Activated B cell treated with CpG ODN at 0.5 μM for 24 hours (primary cell): ENCODE measurements at regions not wholly inside any gene's neighbourhood (a gene's known extent, or its start where the extent isn't known, plus 50 kb on each side); places are given as distances from the start of the nearest gene placed in this dataset.

ENCODE experiments used
- ATAC-seq: fragments of 200-7000 bp; cut with Tn5 transposase; one replicate; pipeline ENCODE4 v1.10.0; 2021; ENCODE audit warnings: low read depth, mild to moderate bottlenecking, moderate library complexity
- CTCF ChIA-PET: fragments of 350-600 bp; sonication (Branson Sonifier 250); formaldehyde crosslinking; loops from one replicate; lab custom pipeline; 2021; ENCODE audit warnings: antibody characterized with exemption; lab: Charles Lee
- POLR2A ChIA-PET: fragments of 350-600 bp; sonication (Branson Sonifier 250); formaldehyde crosslinking; loops from one replicate; lab custom pipeline; 2021; ENCODE audit warnings: antibody characterized with exemption; lab: Charles Lee
- DNase-seq: peaks from one replicate; pipeline ENCODE4 v3.0.0; 2022
- H3K27ac Mint-ChIP-seq: one replicate; pipeline ENCODE4 v1.8.0; 2020; ENCODE audit warnings: mixed read lengths
- H3K27me3 Mint-ChIP-seq: one replicate; pipeline ENCODE4 v1.8.0; 2021; ENCODE audit warnings: mixed read lengths
- H3K36me3 Mint-ChIP-seq: one replicate; pipeline ENCODE4 v1.8.0; 2021; ENCODE audit warnings: low read depth, mixed read lengths
- H3K4me1 Mint-ChIP-seq: one replicate; pipeline ENCODE4 v1.8.0; 2021; ENCODE audit warnings: mixed read lengths
- H3K4me3 Mint-ChIP-seq: one replicate; pipeline ENCODE4 v1.8.0; 2020; ENCODE audit warnings: mild to moderate bottlenecking, mixed read lengths
- H3K9me3 Mint-ChIP-seq: one replicate; pipeline ENCODE4 v1.8.0; 2020; ENCODE audit warnings: mixed read lengths
- intact Hi-C: fragments of 100-400 bp; cut with micrococcal nuclease; formaldehyde crosslinking; loops from one replicate; pipeline ENCODE4 v1.15.1; 2024
- TF ChIP-seq, protein P1 (sequence below): fragments of 200-600 bp; IDR thresholded peaks from one replicate; pipeline ENCODE4 v1.8.0; 2022; ENCODE audit warnings: antibody characterized with exemption, mild to moderate bottlenecking

DNA sequence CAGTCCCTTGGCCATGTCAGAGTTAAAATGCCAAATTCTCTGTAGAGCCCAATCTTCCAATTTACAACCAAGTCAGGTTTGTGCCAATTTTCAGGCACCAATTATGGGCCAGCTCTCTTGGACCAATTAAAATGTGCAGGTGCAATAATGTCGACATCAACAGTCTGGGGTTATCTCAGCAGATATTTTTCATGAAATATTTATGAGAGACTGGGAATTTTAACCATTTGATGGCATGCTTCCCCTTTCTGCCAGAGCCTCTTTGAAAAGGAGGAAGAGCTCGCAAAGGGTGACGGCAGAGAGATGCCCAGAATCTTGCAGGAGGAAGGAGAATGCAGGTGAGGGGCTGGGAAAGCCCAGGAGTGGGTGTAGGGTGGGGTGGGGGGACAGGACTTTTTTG lies 100.8 kb upstream of the SYT13 start:
- Mint-ChIP-seq H3K36me3 (no peaks in the 10 kb centered on the region), H3K9me3 (no peaks in the 10 kb centered on the region), H3K27me3 (peaks cover 17% of the 10 kb centered on the region), H3K4me1 (no peaks in the 10 kb centered on the region), H3K4me3 (no peak overlapping the region), H3K27ac (no peak overlapping the region)
- ChIA-PET POLR2A (no interaction called here), CTCF (no interaction called here)
- intact Hi-C loops, result no loop called here
- ATAC-seq, result no peak
- TF ChIP-seq, protein P1, sequence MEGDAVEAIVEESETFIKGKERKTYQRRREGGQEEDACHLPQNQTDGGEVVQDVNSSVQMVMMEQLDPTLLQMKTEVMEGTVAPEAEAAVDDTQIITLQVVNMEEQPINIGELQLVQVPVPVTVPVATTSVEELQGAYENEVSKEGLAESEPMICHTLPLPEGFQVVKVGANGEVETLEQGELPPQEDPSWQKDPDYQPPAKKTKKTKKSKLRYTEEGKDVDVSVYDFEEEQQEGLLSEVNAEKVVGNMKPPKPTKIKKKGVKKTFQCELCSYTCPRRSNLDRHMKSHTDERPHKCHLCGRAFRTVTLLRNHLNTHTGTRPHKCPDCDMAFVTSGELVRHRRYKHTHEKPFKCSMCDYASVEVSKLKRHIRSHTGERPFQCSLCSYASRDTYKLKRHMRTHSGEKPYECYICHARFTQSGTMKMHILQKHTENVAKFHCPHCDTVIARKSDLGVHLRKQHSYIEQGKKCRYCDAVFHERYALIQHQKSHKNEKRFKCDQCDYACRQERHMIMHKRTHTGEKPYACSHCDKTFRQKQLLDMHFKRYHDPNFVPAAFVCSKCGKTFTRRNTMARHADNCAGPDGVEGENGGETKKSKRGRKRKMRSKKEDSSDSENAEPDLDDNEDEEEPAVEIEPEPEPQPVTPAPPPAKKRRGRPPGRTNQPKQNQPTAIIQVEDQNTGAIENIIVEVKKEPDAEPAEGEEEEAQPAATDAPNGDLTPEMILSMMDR, result no peak
- DNase-seq, result no peak

DNA sequence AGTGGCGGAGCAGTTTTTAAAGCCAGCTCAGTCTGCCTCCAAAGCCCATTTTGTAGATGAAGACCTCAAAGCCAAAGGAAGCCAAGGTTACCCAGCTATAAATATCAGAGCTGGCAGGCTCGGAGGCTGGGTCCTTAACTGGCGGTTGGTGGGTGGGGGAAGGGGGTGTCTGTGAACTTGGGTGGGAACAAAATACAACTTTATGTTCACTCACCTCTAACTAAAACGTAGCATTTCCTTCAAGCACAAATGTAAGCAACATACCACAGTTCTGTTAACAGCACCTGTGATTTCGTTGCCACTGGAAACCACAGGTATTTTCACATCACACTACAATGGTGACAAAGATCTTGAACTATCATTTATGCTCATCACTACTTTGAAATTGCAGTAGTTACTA lies 99.7 kb upstream of the SYT13 start:
- CTCF ChIA-PET, result no interaction called here
- TF ChIP-seq, protein P1, result no peak
- H3K27ac Mint-ChIP-seq, result no peak overlapping the region
- intact Hi-C loops, result no loop called here
- H3K4me3 Mint-ChIP-seq, result no peak overlapping the region
- ATAC-seq (no peak), DNase-seq (no peak)
- peaks cover 20% of the 10 kb centered on the region for H3K27me3 Mint-ChIP-seq
- no peaks in the 10 kb centered on the region for H3K9me3 Mint-ChIP-seq
- no peaks in the 10 kb centered on the region for H3K36me3 Mint-ChIP-seq
- POLR2A ChIA-PET, result no interaction called here
- H3K4me1 Mint-ChIP-seq, result no peaks in the 10 kb centered on the region

DNA sequence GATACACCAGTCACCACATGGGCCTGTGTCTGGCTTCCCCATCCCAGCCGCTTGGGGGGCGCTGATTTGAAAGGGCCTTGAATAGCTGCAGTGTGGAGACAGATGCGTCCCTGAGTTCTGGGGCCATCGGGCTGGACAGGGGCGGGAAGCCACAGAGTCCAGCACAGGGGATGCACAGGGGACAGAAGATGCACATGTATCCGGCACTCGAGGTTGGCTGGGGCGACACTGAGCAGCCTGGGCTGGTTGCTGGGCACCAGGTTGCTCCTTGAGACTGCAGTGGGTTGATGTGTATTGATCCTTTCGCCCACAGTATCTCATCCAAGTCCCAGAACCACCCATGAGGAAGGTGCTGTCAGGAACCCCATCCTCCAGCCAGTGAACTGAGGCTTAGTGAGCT lies 99.3 kb upstream of the SYT13 start:
- Mint-ChIP-seq H3K4me3 (no peak overlapping the region), H3K36me3 (no peaks in the 10 kb centered on the region), H3K9me3 (no peaks in the 10 kb centered on the region), H3K4me1 (no peaks in the 10 kb centered on the region), H3K27me3 (peaks cover 17% of the 10 kb centered on the region), H3K27ac (no peak overlapping the region)
- CTCF ChIA-PET, result no interaction called here
- DNase-seq, result no peak
- intact Hi-C loops, result no loop called here
- POLR2A ChIA-PET, result no interaction called here
- TF ChIP-seq, protein P1, result no peak
- no peak for ATAC-seq

DNA sequence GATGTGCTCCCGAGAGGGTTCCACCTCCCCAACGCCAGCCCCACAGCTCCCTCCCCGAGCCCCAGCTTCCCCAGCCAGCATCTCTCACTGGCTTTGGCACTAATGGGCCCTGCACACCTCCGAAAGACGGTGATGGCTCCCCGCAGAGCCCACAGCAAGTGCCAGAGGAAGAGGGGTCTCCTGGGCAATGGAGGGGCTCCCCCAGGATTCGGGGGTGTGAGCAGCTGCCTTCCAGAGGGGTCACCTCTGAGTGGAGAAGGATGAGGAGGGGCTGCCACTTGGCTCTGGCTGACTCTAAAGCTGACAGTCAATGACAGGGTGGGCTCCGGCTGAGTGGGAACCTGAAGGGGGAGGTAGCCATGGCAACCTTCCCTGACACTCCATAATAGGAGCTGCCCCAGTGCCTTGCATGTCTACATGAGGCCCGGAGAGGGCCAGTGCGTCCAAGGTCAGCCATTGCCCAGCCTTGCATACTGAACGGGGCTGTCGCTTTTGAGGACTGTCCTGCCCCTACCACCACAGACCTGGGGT lies 98.6 kb upstream of the SYT13 start:
- H3K27ac Mint-ChIP-seq, result no peak overlapping the region
- POLR2A ChIA-PET, result no interaction called here
- H3K36me3 Mint-ChIP-seq, result no peaks in the 10 kb centered on the region
- intact Hi-C loops, result no loop called here
- peaks cover 23% of the 10 kb centered on the region for H3K27me3 Mint-ChIP-seq
- H3K4me3 Mint-ChIP-seq, result no peak overlapping the region
- no peaks in the 10 kb centered on the region for H3K4me1 Mint-ChIP-seq
- H3K9me3 Mint-ChIP-seq, result no peaks in the 10 kb centered on the region
- DNase-seq (no peak), ATAC-seq (no peak)
- TF ChIP-seq, protein P1, result no peak
- CTCF ChIA-PET, result no interaction called here

DNA sequence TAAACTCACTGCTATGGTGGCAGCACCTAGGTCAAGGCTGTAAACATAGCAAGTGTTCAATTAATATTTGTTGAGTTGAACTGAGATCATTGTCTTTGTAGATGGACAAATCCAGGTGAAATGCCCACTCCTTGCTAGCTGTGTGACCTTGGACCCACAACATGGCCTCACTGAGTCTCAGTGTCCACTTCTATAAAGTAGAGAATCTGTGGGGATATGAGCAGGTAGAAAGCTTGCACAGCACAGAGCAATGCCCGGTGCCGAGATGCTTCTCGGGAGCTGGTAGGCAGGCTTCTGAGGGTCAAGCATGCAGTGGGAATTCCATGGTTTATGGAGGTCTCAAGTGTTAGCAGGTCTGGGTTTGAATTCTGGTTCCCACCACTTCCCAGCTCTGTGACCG lies 97.9 kb upstream of the SYT13 start:
- DNase-seq, result no peak
- TF ChIP-seq, protein P1, result no peak
- intact Hi-C loops, result no loop called here
- no peak overlapping the region for H3K27ac Mint-ChIP-seq
- no peaks in the 10 kb centered on the region for H3K9me3 Mint-ChIP-seq
- no peaks in the 10 kb centered on the region for H3K4me1 Mint-ChIP-seq
- no peaks in the 10 kb centered on the region for H3K36me3 Mint-ChIP-seq
- ChIA-PET POLR2A (no interaction called here), CTCF (no interaction called here)
- no peak for ATAC-seq
- peaks cover 24% of the 10 kb centered on the region for H3K27me3 Mint-ChIP-seq
- H3K4me3 Mint-ChIP-seq, result no peak overlapping the region
